Activated CD4-positive, alpha-beta T cell treated with anti-CD3 and anti-CD28 coated beads for 36 hours (primary cell): ENCODE measurements at regions not wholly inside any gene's neighbourhood (a gene's known extent, or its start where the extent isn't known, plus 50 kb on each side); places are given as distances from the start of the nearest gene placed in this dataset.

Experiments
- ATAC-seq: fragments of 200-7000 bp; cut with Tn5 transposase; one replicate; pipeline ENCODE4 v1.10.0; 2021; ENCODE audit warnings: mild to moderate bottlenecking, moderate library complexity
- CTCF ChIA-PET: fragments of 350-600 bp; sonication (Branson Sonifier 250); formaldehyde crosslinking; loops from one replicate; lab custom pipeline; 2021; ENCODE audit warnings: antibody characterized with exemption; lab: Charles Lee
- POLR2A ChIA-PET: fragments of 350-600 bp; sonication (Branson Sonifier 250); formaldehyde crosslinking; loops from one replicate; lab custom pipeline; 2021; ENCODE audit warnings: antibody characterized with exemption, inconsistent platforms; lab: Charles Lee
- DNase-seq: peaks from one replicate; pipeline ENCODE4 v3.0.0-alpha.2; 2020
- H3K27ac Mint-ChIP-seq: one replicate; pipeline ENCODE4 v1.8.0; 2021; ENCODE audit warnings: mixed read lengths
- H3K27me3 Mint-ChIP-seq: one replicate; pipeline ENCODE4 v1.8.0; 2021; ENCODE audit warnings: mixed read lengths
- H3K36me3 Mint-ChIP-seq: one replicate; pipeline ENCODE4 v1.8.0; 2021; ENCODE audit warnings: low read depth, mixed read lengths
- H3K4me1 Mint-ChIP-seq: one replicate; pipeline ENCODE4 v1.8.0; 2021; ENCODE audit warnings: mixed read lengths
- H3K4me3 Mint-ChIP-seq: one replicate; pipeline ENCODE4 v1.8.0; 2021; ENCODE audit warnings: mild to moderate bottlenecking, moderate library complexity, mixed read lengths
- H3K9me3 Mint-ChIP-seq: one replicate; pipeline ENCODE4 v1.8.0; 2021; ENCODE audit warnings: low read depth, mixed read lengths
- intact Hi-C, 2 experiments: fragments of 100-400 bp; cut with DNase I in 1 of 2; cut with micrococcal nuclease in 1 of 2; formaldehyde crosslinking; loops; one replicate each; pipeline versions ENCODE4 v1.14.2 to v1.15.1; 2022 to 2024; cut with DNase I, micrococcal nuclease

- no peak for ATAC-seq
- Mint-ChIP-seq H3K9me3 (no peaks in the 10 kb centered on the region), H3K4me3 (no peak overlapping the region)
These were observed 325.8 kb downstream of the FAT3 start for GRCh38 chr11:92550411-92550810.

DNA sequence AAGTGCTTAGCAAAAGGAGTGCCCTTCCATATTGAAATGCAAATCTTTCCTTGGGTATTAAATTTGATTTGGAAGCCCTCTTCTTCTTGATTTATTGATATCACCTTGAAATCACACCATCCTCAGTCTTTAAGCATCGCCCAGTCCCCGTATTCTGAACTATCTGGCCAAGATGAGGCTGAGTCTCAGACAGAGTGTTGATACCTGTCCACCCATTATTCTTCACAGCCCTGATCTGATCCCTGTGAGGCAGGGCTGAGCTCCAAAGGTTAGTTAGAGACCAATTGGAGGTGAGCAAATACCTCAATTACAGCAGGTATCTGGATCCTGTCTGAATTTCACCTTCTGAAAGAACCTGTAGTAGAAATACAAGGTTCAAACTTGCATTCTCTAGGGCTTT lies 326.3 kb downstream of the FAT3 start:
- intact Hi-C loops: no loop called here
- H3K4me1 Mint-ChIP-seq: no peaks in the 10 kb centered on the region
- H3K36me3 Mint-ChIP-seq: no peaks in the 10 kb centered on the region
- no peaks in the 10 kb centered on the region for H3K9me3 Mint-ChIP-seq
- ChIA-PET CTCF (no interaction called here), POLR2A (no interaction called here)
- H3K4me3 Mint-ChIP-seq: no peak overlapping the region
- no peaks in the 10 kb centered on the region for H3K27me3 Mint-ChIP-seq
- no peak for DNase-seq
- ATAC-seq: no peak
- no peak overlapping the region for H3K27ac Mint-ChIP-seq

More at GRCh38 chr11:92550411-92550810, 325.8 kb downstream of the FAT3 start:
- no peaks in the 10 kb centered on the region for H3K27me3 Mint-ChIP-seq
- H3K27ac Mint-ChIP-seq: no peak overlapping the region
- ChIA-PET CTCF (no interaction called here), POLR2A (no interaction called here)
- no peaks in the 10 kb centered on the region for H3K4me1 Mint-ChIP-seq
- DNase-seq: no peak
- intact Hi-C loops: no loop called here
- no peaks in the 10 kb centered on the region for H3K36me3 Mint-ChIP-seq

DNA sequence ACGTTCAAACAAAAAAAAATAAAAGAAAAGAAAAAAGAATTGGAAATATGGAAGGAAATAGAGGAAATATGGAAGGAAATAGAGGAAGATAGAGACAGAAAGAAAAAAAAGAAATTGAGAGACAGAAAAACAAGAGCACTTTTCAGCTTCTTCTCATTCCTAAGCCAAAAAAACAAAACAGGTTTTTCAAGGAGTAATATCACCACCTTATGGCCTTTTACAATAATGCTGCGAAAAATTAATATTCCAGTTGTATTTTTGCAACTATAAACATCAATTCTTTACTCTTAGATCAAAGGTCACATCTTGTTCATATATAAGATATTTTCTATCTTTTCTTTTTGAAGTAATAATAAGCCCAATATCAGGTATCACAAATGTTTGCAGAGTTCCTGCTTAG lies 328.3 kb downstream of the FAT3 start:
- H3K4me1 Mint-ChIP-seq: no peaks in the 10 kb centered on the region
- ChIA-PET POLR2A (no interaction called here), CTCF (no interaction called here)
- H3K4me3 Mint-ChIP-seq: no peak overlapping the region
- H3K27me3 Mint-ChIP-seq: no peaks in the 10 kb centered on the region
- no peak overlapping the region for H3K27ac Mint-ChIP-seq
- intact Hi-C loops: no loop called here
- DNase-seq (no peak), ATAC-seq (no peak)
- no peaks in the 10 kb centered on the region for H3K9me3 Mint-ChIP-seq
- no peaks in the 10 kb centered on the region for H3K36me3 Mint-ChIP-seq

DNA sequence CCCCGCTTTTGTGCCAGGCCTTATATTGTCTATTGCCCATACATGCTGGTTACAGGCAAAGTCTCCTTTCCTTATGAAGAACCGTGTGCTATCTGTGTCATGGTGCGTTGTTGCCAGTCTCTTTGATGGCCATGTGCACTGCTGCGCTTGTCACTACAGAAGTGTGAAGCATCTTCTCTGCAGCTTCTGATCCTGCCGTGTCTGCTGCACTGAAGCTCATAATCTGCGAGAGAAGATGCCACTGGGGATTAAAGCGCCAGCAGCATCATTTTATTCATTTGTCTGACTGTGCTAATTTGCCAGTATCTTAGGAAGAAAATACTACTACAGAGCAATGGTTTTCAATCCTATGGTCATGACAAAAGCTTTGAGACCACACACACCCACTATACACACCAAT lies 330.1 kb downstream of the FAT3 start:
- intact Hi-C loops: no loop called here
- Mint-ChIP-seq H3K4me3 (no peak overlapping the region), H3K4me1 (no peaks in the 10 kb centered on the region), H3K27me3 (no peaks in the 10 kb centered on the region), H3K9me3 (no peaks in the 10 kb centered on the region), H3K27ac (no peak overlapping the region), H3K36me3 (no peaks in the 10 kb centered on the region)
- DNase-seq (no peak), ATAC-seq (no peak)
- POLR2A ChIA-PET: no interaction called here
- CTCF ChIA-PET: interaction anchor here (1.1 kb wide), 1 partner anchor 145 kb away, joined by 3 read pairs; no protein-coding TSS in a partner anchor

DNA sequence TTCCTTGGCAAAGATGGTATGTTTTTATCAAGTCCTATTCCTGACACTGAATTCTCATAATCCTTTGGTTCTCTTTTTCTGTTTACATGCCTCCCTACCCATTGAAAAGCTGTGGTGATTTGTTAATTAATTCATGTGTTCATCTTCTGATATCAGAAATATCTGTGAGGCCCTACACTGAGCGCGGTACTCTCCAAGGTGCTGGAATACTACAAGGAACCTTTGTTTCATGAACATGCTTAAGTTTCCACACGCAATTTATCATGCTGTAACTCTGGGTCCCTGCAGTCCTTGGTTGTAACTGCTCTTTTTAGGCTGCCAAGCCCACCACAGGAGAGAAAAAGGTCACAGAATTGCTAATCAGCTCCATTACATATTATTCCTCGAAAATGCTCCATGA lies 331.8 kb downstream of the FAT3 start:
- H3K36me3 Mint-ChIP-seq: no peaks in the 10 kb centered on the region
- POLR2A ChIA-PET: no interaction called here

GRCh38 chr11:92557879-92558278 lies 333.3 kb downstream of the FAT3 start:
- no peak overlapping the region for H3K4me3 Mint-ChIP-seq
- no peak overlapping the region for H3K27ac Mint-ChIP-seq
- intact Hi-C loops: no loop called here
- no peaks in the 10 kb centered on the region for H3K9me3 Mint-ChIP-seq
- H3K4me1 Mint-ChIP-seq: no peaks in the 10 kb centered on the region
- ChIA-PET CTCF (interaction anchor here (0.5 to 0.7 kb wide), 2 partner anchors 302 to 899 kb away, joined by 3 read pairs; no protein-coding TSS in a partner anchor), POLR2A (no interaction called here)
- DNase-seq (no peak), ATAC-seq (no peak)
- no peaks in the 10 kb centered on the region for H3K27me3 Mint-ChIP-seq
- no peaks in the 10 kb centered on the region for H3K36me3 Mint-ChIP-seq

More for the DNA sequence above, 331.8 kb downstream of the FAT3 start:
- intact Hi-C loops: no loop called here
- Mint-ChIP-seq H3K4me1 (no peaks in the 10 kb centered on the region), H3K9me3 (no peaks in the 10 kb centered on the region), H3K27me3 (no peaks in the 10 kb centered on the region), H3K4me3 (no peak overlapping the region), H3K27ac (no peak overlapping the region)
- DNase-seq (no peak), ATAC-seq (no peak)
- CTCF ChIA-PET: interaction anchor here (0.6 kb wide), 1 partner anchor 892 kb away, joined by 4 read pairs; no protein-coding TSS in a partner anchor

- CTCF ChIA-PET: interaction anchor here (0.7 kb wide), 1 partner anchor 302 kb away, joined by 3 read pairs; no protein-coding TSS in a partner anchor
- intact Hi-C loops: no loop called here
These were observed 333.7 kb downstream of the FAT3 start for GRCh38 chr11:92558323-92558722.

GRCh38 chr11:92569726-92570125 lies 345.1 kb downstream of the FAT3 start:
- DNase-seq (no peak), ATAC-seq (no peak)
- H3K4me1 Mint-ChIP-seq: no peaks in the 10 kb centered on the region
- CTCF ChIA-PET: no interaction called here
- no peak overlapping the region for H3K4me3 Mint-ChIP-seq
- no peaks in the 10 kb centered on the region for H3K27me3 Mint-ChIP-seq
- intact Hi-C loops: no loop called here
- no peaks in the 10 kb centered on the region for H3K36me3 Mint-ChIP-seq
- no peaks in the 10 kb centered on the region for H3K9me3 Mint-ChIP-seq
- POLR2A ChIA-PET: no interaction called here
- H3K27ac Mint-ChIP-seq: no peak overlapping the region

More at GRCh38 chr11:92558323-92558722, 333.7 kb downstream of the FAT3 start:
- Mint-ChIP-seq H3K4me1 (no peaks in the 10 kb centered on the region), H3K27ac (no peak overlapping the region), H3K4me3 (no peak overlapping the region), H3K27me3 (no peaks in the 10 kb centered on the region), H3K9me3 (no peaks in the 10 kb centered on the region), H3K36me3 (no peaks in the 10 kb centered on the region)
- POLR2A ChIA-PET: no interaction called here
- no peak for ATAC-seq
- DNase-seq: no peak

DNA sequence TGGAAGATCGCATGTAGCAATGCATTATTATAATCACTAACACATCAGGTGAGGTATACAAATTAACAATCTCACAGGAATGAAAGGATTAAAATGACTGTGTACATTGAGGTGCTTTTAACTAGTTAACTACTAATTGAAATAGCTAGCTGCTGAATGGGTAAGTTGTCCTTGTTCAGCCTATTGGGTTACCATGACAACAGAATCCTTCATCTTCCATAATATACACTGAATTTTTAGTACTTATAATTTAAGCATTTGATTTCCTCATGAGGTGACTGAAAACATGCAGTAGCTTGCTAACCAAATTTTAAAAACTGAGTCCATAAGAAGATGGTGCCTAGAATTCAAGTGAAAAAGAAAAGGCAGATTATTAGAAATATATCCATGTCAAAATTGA lies 347.9 kb downstream of the FAT3 start:
- no peaks in the 10 kb centered on the region for H3K36me3 Mint-ChIP-seq
- no peaks in the 10 kb centered on the region for H3K9me3 Mint-ChIP-seq
- no peak for ATAC-seq
- H3K4me1 Mint-ChIP-seq: no peaks in the 10 kb centered on the region
- DNase-seq: no peak
- ChIA-PET CTCF (no interaction called here), POLR2A (no interaction called here)
- no peak overlapping the region for H3K4me3 Mint-ChIP-seq
- H3K27ac Mint-ChIP-seq: no peak overlapping the region
- no peaks in the 10 kb centered on the region for H3K27me3 Mint-ChIP-seq
- intact Hi-C loops: no loop called here

DNA sequence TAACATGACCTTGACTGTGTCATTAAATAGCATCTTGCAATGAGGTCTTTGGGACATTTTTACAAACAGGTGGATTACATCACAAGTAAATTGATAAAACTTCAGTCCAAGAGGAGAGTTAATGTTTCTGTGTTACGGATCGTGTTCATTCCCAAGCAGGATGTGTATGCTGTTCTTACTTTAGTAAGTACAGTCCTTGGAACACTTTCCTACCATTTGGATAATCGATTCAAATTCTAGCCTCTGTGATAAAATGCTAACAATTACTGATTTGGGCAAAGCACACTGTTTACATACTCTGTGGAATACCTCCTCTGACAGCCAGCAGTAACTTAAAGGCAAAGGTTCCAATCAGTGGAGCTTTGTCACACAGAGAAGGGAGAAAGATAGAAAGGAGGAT lies 351.7 kb downstream of the FAT3 start:
- intact Hi-C loops: no loop called here
- no peaks in the 10 kb centered on the region for H3K27me3 Mint-ChIP-seq

DNA sequence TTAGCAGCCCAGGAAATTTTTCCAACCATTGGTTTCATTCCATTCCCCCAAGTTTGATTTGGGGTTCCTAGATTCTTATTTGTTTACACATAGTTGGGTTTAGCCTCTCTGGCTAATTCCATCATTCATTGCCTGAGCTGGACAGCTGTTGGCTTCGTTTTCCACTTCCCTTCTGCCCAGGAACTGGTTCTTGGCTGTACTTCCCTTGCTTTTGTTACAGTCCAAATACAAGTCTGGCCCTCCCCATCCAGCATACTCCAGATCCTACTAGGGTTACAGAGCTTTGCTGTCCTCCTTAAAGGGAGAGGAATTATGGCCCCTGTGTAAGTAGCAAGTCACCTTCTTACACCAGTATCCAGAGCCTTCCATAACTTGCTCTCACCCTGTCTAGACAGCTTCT lies 356.3 kb downstream of the FAT3 start:
- Mint-ChIP-seq H3K36me3 (no peaks in the 10 kb centered on the region), H3K27me3 (no peaks in the 10 kb centered on the region), H3K27ac (no peak overlapping the region), H3K9me3 (no peaks in the 10 kb centered on the region), H3K4me3 (no peak overlapping the region), H3K4me1 (no peaks in the 10 kb centered on the region)
- ATAC-seq (no peak), DNase-seq (no peak)
- ChIA-PET POLR2A (no interaction called here), CTCF (no interaction called here)
- intact Hi-C loops: no loop called here

More for the DNA sequence above, 351.7 kb downstream of the FAT3 start:
- Mint-ChIP-seq H3K4me1 (no peaks in the 10 kb centered on the region), H3K27ac (no peak overlapping the region), H3K4me3 (no peak overlapping the region), H3K36me3 (no peaks in the 10 kb centered on the region), H3K9me3 (no peaks in the 10 kb centered on the region)
- DNase-seq (no peak), ATAC-seq (no peak)
- POLR2A ChIA-PET: no interaction called here
- CTCF ChIA-PET: no interaction called here

DNA sequence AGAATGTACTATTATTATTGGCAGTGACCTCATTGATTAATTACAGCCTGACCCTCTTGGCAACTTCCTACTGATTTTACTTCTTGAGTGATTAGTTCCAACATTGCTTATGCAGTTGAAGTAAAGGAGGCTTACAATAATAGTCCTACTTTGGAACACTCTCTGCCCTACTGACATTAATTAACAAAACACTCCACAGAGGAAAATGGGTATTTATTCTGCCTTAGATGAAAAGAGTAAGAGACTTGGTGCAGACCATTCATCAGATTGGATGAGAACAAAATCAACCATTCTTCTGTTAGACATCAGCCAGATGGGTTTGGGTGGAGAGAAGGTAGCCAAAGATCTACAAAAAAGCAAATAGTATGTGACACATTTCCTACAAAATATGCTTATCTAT lies 363.8 kb downstream of the FAT3 start:
- Mint-ChIP-seq H3K4me3 (no peak overlapping the region), H3K27ac (no peak overlapping the region), H3K36me3 (no peaks in the 10 kb centered on the region), H3K27me3 (no peaks in the 10 kb centered on the region), H3K4me1 (no peaks in the 10 kb centered on the region), H3K9me3 (no peaks in the 10 kb centered on the region)
- intact Hi-C loops: no loop called here
- CTCF ChIA-PET: no interaction called here
- DNase-seq (no peak), ATAC-seq (no peak)
- POLR2A ChIA-PET: no interaction called here

DNA sequence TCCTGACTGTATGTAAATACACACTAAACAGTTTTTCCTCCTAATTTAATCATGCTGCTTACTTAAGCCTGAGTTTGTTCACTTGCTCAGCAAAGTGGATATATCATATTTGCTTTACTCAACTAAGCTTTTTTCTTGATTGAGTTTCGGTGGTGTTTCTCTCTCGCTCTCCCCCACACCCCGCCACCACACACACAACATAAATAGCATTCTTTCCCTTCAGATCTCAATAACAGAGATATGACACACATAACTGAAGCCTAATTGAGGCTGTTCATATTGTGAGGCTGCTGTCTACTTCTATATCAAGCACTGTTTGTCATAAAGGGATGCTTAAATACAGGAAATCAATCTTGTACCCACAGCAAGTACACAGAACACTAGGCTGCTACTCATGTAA lies 364.9 kb downstream of the FAT3 start:
- ATAC-seq (no peak), DNase-seq (no peak)
- Mint-ChIP-seq H3K27ac (no peak overlapping the region), H3K4me1 (no peaks in the 10 kb centered on the region), H3K36me3 (no peaks in the 10 kb centered on the region), H3K27me3 (no peaks in the 10 kb centered on the region), H3K4me3 (no peak overlapping the region), H3K9me3 (no peaks in the 10 kb centered on the region)
- CTCF ChIA-PET: no interaction called here
- intact Hi-C loops: no loop called here
- POLR2A ChIA-PET: no interaction called here
